ENCODE measurements at regions not wholly inside any gene's neighbourhood (a gene's known extent, or its start where the extent isn't known, plus 50 kb on each side); places are given as distances from the start of the nearest gene placed in this dataset.

DNA sequence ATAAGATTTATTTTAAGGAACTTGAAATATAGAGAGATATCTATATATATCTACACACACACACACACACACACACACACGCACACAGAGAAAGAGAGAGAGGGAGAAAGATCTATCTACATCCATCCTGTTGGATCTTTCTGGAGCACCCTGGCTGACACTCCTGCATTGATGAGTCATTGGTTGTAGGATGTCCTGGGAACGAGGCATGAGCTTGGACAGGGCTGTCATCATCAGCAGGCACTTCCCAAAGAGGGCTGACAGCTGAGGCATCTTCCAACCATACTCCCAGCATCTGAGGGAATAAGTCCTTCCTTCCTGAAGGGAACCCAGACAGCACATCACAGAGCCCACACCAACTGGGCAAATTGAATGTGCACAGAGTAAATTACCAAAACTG is 99.1 kb upstream of the ERG start:
- TF ChIP-seq FOXM1 (CRISPR knock-in tag; IDR thresholded peaks at IDR 0.05): no peak
- TF ChIP-seq HNRNPK (IDR thresholded peaks at IDR 0.05; ENCODE audit: low read depth, low read length, poor library complexity, severe bottlenecking): no peak
- no peak for TF ChIP-seq SRSF4 (IDR thresholded peaks at IDR 0.05; ENCODE audit: low read depth, low read length, poor library complexity, severe bottlenecking)
- no peak for TF ChIP-seq ZNF704 (CRISPR knock-in tag; IDR thresholded peaks at IDR 0.05; ENCODE audit: borderline replicate concordance)
- Histone ChIP-seq H3K27me3 (ENCODE audit: control insufficient read depth in 1 of 2, insufficient read depth in 2 of 2, low read length in 2 of 2) (peaks cover 0 to 39% of the 10 kb centered on the region in 2 experiments; a peak in 3 of 5 replicates), H3K9ac (ENCODE audit: insufficient read depth, low read depth, low read length) (no peak overlapping the region), H3K9me3 (ENCODE audit: low read length) (no peaks in the 10 kb centered on the region), H3K4me3 (replicated peaks in 1 of 3; ENCODE audit: insufficient read depth in 1 of 3, low read depth in 2 of 3, low read length in 3 of 3) (no peak overlapping the region), H2AFZ (ENCODE audit: low read length) (no peak overlapping the region), H3K4me1 (ENCODE audit: insufficient read depth, low read length) (peaks cover 10% of the 10 kb centered on the region; the same call in 1 of the 2 replicates), H3K36me3 (replicated peaks in 1 of 2; ENCODE audit: control insufficient read depth in 1 of 2, insufficient read depth in 2 of 2, low read length in 2 of 2) (no peaks in the 10 kb centered on the region), H3K27ac (ENCODE audit: extremely low read length, insufficient read depth, low read length) (no peak overlapping the region), H4K20me1 (ENCODE audit: insufficient read depth, low read length) (no peaks in the 10 kb centered on the region), H3K79me2 (ENCODE audit: insufficient read depth, low read length) (no peaks in the 10 kb centered on the region), H3K4me2 (ENCODE audit: low read depth, low read length) (no peak overlapping the region)
- FAIRE-seq (no peak), DNase-seq (ENCODE audit: low spot score) (no peak), ATAC-seq (no peak)
- ChIA-PET CTCF (ENCODE audit: low intra/inter-chr PET ratio, low total read pairs) (no interaction called here), POLR2A (no interaction called here)
- BruUV-seq (replicated peaks): no TSS peak
- in situ Hi-C loops (cut with HindIII; ENCODE audit: extremely low pct_ligation_motif_present, low pct_unique_long_range_greater_than_20kb): no loop called here
- WGBS (ENCODE audit: low lambda C conversion rate): 17% methylated on average over 2 of the region's 2 CpGs
- intact Hi-C loops (cut with micrococcal nuclease; ENCODE audit: unreplicated experiment): no loop called here

- 11% methylated on average over 5 of the region's 5 CpGs for WGBS (ENCODE audit: low lambda C conversion rate)
- Histone ChIP-seq H2AFZ (ENCODE audit: low read length) (no peak overlapping the region), H3K27me3 (ENCODE audit: control insufficient read depth in 1 of 2, insufficient read depth in 2 of 2, low read length in 2 of 2) (peaks cover 0 to 39% of the 10 kb centered on the region in 2 experiments; a peak in 3 of 5 replicates), H3K4me2 (ENCODE audit: low read depth, low read length) (no peak overlapping the region), H4K20me1 (ENCODE audit: insufficient read depth, low read length) (no peaks in the 10 kb centered on the region), H3K36me3 (replicated peaks in 1 of 2; ENCODE audit: control insufficient read depth in 1 of 2, insufficient read depth in 2 of 2, low read length in 2 of 2) (no peaks in the 10 kb centered on the region), H3K9ac (ENCODE audit: insufficient read depth, low read depth, low read length) (no peak overlapping the region), H3K9me3 (ENCODE audit: low read length) (no peaks in the 10 kb centered on the region), H3K4me1 (ENCODE audit: insufficient read depth, low read length) (peaks cover 10% of the 10 kb centered on the region; the same call in 1 of the 2 replicates), H3K79me2 (ENCODE audit: insufficient read depth, low read length) (no peaks in the 10 kb centered on the region), H3K27ac (ENCODE audit: extremely low read length, insufficient read depth, low read length) (no peak overlapping the region), H3K4me3 (replicated peaks in 1 of 3; ENCODE audit: insufficient read depth in 1 of 3, low read depth in 2 of 3, low read length in 3 of 3) (no peak overlapping the region)
- POLR2A ChIA-PET: no interaction called here
- ATAC-seq (no peak), FAIRE-seq (no peak), DNase-seq (ENCODE audit: low spot score) (no peak)
- CTCF ChIA-PET (ENCODE audit: low intra/inter-chr PET ratio, low total read pairs): no interaction called here
- intact Hi-C loops (cut with micrococcal nuclease; ENCODE audit: unreplicated experiment): no loop called here
- in situ Hi-C loops (cut with HindIII; ENCODE audit: extremely low pct_ligation_motif_present, low pct_unique_long_range_greater_than_20kb): no loop called here
- BruUV-seq (replicated peaks): no TSS peak
- TF ChIP-seq CCAR2 (optimal IDR thresholded peaks at IDR 0.05; ENCODE audit: low read depth, low read length): no peak
- no peak for TF ChIP-seq ZNF383 (CRISPR knock-in tag; IDR thresholded peaks at IDR 0.05; ENCODE audit: borderline replicate concordance)
- no peak for TF ChIP-seq ZNF205 (CRISPR knock-in tag; IDR thresholded peaks at IDR 0.05)
- TF ChIP-seq MXI1 (IDR thresholded peaks at IDR 0.05; ENCODE audit: borderline replicate concordance, low read depth, low read length): no peak
- TF ChIP-seq REPIN1 (CRISPR knock-in tag; IDR thresholded peaks at IDR 0.05; ENCODE audit: borderline replicate concordance, low read depth): no peak
- TF ChIP-seq ZNF572 (CRISPR knock-in tag; IDR thresholded peaks at IDR 0.05): no peak
- no peak for TF ChIP-seq BORCS8-MEF2B (CRISPR knock-in tag; IDR thresholded peaks at IDR 0.05)
- TF ChIP-seq, protein P1, sequence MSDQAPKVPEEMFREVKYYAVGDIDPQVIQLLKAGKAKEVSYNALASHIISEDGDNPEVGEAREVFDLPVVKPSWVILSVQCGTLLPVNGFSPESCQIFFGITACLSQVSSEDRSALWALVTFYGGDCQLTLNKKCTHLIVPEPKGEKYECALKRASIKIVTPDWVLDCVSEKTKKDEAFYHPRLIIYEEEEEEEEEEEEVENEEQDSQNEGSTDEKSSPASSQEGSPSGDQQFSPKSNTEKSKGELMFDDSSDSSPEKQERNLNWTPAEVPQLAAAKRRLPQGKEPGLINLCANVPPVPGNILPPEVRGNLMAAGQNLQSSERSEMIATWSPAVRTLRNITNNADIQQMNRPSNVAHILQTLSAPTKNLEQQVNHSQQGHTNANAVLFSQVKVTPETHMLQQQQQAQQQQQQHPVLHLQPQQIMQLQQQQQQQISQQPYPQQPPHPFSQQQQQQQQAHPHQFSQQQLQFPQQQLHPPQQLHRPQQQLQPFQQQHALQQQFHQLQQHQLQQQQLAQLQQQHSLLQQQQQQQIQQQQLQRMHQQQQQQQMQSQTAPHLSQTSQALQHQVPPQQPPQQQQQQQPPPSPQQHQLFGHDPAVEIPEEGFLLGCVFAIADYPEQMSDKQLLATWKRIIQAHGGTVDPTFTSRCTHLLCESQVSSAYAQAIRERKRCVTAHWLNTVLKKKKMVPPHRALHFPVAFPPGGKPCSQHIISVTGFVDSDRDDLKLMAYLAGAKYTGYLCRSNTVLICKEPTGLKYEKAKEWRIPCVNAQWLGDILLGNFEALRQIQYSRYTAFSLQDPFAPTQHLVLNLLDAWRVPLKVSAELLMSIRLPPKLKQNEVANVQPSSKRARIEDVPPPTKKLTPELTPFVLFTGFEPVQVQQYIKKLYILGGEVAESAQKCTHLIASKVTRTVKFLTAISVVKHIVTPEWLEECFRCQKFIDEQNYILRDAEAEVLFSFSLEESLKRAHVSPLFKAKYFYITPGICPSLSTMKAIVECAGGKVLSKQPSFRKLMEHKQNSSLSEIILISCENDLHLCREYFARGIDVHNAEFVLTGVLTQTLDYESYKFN (CRISPR knock-in tag; conservative IDR thresholded peaks at IDR 0.05): no peak
- no peak for TF ChIP-seq HOXA9 (CRISPR knock-in tag; IDR thresholded peaks at IDR 0.05; ENCODE audit: borderline replicate concordance)
- TF ChIP-seq ATF1 (CRISPR knock-in tag; IDR thresholded peaks at IDR 0.05): no peak
- TF ChIP-seq FOXA3 (CRISPR knock-in tag; IDR thresholded peaks at IDR 0.05): no peak
- TF ChIP-seq ZNF720 (CRISPR knock-in tag; IDR thresholded peaks at IDR 0.05): no peak
These were observed 100.1 kb upstream of the ERG start for GRCh38 chr21:38598413-38598812.
